ENCODE measurements at regions not wholly inside any gene's neighbourhood (a gene's known extent, or its start where the extent isn't known, plus 50 kb on each side); places are given as distances from the start of the nearest gene placed in this dataset.
A peak's percentile ranks its signal among the peaks of the same experiment; 100 is the strongest.
"Not testable (repeated sequence)": the region's sequence is repeated elsewhere in the genome, so short reads cannot be mapped to it uniquely, and the experiment has no call there.

DNA sequence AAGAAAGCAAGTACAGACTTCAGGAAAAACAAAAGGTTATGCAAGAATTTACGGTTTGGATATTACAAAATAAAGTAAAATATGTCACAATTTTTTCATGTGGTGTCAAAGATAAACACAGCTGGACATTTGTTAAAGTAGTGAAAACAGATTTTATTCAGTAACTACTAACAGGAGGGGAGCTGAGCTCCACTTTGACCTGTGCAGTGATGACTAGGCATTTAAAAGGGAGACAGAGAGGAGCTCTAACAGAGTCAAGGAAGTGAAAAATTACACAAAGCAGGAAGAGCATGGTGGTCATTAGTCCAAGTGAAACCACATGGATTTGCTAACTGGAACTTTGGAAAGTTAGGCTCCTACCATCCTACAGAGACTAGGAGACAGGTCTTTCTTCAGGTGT lies 263.6 kb upstream of the PCSK5 start:
- DNase-seq, result no peak

- no peak for DNase-seq
Measured at GRCh38 chr9:75628952-75629351, 261.5 kb upstream of the PCSK5 start.

DNA sequence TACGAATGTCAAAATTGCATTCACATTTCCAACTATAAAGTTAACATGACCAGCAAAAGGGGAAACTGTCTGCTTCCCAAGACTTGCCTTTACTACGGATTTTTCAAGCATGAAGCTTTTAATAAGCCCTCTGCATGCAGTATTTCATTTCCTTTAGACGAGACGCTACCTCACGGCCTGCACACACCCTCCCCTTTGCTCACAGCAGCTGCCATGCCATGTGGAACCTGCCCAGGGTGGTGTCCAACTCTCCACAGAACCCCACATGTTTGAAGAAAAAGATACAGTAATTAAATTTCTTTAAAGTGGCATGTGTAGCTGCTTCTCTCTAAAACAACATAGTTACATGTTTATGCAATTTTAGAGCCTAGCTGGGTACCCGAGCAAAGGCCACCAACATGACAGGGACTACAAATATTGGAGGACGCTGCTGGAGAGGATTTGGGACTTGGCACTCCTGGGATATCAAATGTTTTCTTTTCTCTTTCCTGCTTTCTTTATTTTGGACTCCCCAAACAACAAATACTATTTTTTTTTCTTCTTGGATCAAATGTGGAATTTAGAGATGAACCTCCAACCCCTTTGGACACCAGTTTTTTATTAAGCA lies 256.9 kb upstream of the PCSK5 start:
- DNase-seq, result no peak

- DNase-seq, result no peak
Measured at GRCh38 chr9:75636427-75637045, 253.9 kb upstream of the PCSK5 start.

- DNase-seq, result no peak
Measured at GRCh38 chr9:75639971-75640610, 250.4 kb upstream of the PCSK5 start.

GRCh38 chr9:75642522-75642921 lies 248.0 kb upstream of the PCSK5 start:
- no peak for DNase-seq

DNA sequence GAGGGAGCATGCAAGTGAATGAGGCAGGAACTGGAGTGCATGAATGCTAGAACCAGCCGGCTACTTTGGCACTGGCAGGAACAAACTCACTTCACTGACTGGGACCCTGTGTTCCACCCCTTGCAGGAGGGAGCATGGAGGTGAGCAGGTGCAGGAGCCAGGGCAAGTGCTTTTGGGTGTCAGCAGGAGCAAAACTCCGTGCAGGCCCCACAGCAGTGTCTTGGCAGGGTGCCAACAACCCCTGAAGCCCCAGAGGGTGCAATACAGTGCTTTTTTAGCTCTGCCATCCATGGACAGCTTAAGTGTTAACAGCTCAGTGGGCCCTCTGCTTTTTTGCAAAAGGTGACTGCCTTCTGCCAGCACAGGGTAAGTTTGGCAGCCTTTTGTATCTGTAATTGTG lies 245.8 kb upstream of the PCSK5 start:
- DNase-seq, result peak in 2 of 3 experiments; percentile 7 to 24

DNA sequence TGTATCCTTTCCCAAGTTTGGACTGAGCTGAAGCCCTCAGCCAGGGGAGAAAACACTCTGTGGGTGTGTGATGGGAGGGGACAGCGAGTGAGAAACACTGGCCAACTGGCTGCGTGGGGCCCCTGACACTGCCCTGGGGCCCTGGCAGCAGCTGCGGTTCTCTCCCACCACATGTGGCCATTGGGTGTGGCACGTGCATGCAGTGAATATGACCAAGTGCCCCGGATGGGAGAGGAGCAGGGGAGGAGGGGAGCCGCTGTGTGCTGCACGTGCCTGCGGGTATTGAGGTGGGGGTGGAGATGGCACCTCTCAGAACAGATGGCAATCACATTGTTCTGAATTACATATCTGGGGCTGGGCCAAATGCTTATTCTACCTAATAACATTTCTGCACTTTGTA lies 242.4 kb upstream of the PCSK5 start:
- no peak for DNase-seq

GRCh38 chr9:75649060-75649459 lies 241.4 kb upstream of the PCSK5 start:
- peak in 1 of 3 experiments; percentile 7 for DNase-seq

DNA sequence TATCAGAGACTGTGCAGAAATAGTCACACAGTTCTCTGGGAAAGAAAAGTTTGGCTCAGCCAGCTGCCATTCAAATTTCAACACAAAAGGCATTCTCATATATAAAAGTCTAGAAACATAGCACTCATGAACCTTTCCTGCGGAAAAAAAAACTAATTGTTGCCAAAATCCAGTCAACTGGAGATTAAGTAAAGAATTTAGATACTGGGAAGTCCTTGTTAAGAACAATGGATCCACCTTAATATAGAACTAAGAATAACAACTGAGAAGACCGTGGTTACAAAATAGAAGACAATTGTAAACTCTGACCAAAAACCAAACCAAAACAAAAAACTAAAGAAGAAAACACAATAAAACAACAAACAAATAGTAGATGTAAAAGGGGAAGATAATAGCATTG lies 238.8 kb upstream of the PCSK5 start:
- DNase-seq, result no peak

DNA sequence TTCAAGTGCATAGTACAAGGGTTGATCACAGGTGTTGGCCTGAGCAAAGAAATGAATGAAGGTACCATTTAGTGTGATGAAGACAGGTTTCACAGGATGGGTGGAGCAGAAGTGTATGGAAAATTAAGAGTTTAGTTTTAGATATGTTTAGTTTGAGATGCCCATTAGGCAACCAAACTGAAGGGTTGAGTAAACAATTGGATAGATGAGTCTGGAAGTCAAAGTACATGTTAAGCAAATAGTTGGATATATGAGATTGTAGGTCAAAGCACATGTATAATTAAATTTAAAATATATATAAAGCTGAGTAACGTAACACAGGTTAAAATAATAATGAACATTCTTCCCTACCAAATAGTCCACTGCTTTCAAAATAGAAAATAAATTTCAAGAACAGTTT lies 237.1 kb upstream of the PCSK5 start:
- DNase-seq, result no peak

GRCh38 chr9:75653750-75654149 lies 236.7 kb upstream of the PCSK5 start:
- no peak for DNase-seq

DNA sequence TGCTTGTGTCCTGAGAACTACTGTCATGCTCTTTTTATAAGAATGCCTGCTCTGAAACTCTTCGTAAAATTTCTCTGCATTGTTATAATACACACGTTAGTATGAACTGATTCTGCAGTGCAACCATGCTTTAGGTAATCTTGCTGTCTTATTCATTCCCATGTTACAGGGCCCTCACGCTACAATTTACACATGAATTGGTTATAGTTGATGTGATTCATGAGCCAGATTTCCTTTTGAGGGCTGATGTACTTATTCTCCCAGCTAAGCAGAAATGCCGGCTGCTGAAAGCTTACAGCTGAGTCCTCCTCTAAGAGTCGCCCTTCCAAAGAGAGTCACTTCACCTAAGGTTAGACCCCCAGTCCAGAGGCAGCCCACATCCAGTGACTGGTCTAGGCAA lies 233.5 kb upstream of the PCSK5 start:
- no peak for DNase-seq

GRCh38 chr9:75658301-75658905 lies 232.1 kb upstream of the PCSK5 start:
- no peak for DNase-seq

DNA sequence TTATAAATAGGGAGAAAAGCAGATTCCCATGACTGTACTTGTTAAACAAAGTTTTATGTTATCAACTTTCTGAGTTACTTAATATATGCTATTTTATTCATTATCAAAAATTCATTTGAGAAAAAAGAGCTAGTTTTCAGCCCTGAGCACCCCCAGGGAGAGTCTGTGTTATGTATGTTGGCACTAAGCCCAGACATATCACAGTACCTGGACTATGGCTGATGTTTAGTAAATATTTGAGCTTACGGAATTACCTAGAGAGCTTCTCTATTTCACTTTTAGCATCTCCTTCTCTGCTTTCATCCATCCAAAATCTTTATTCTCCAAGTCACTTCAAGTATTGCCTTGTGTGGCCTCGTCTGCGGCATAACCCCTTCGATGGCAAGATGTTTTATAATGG lies 225.9 kb upstream of the PCSK5 start:
- peak in 2 of 3 experiments; percentile 10 to 20 for DNase-seq

DNA sequence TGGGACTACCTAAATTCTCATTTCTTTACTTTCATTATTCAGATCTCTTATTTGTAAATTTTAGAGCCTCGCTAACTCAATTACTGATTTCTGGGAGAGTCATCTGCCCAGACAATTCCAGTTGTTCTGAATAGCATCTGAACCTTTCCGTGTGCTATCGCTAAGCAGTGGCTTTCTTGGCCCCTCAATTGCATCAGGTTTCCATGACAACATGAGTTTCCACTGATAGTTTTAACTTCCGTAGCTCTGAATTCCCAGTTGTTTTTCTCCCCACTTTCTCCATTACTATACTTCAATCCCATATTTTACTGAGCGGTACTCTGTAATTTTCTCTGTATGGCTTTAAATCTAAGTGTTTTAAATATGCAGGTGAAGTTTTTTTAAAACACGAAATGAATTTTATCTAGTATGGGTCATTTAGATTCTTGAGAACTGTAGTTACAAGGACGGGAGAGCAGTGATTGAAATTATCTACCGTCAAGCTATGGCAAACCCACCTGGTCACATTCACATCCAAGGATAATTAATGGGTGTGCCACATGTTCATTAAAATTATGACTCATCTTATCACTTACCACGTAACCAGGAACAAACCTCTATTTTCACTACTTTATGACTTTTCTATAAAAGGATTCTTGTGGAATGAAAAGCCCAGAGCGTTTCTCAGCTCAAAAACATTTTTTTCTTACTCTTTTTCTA lies 223.5 kb upstream of the PCSK5 start:
- peak in 1 of 3 experiments; percentile 7 for DNase-seq

- peak in 1 of 3 experiments; percentile 66 for DNase-seq
Measured at GRCh38 chr9:75669721-75670120, 220.8 kb upstream of the PCSK5 start.

GRCh38 chr9:75671354-75671753 lies 219.1 kb upstream of the PCSK5 start:
- no peak for DNase-seq

DNA sequence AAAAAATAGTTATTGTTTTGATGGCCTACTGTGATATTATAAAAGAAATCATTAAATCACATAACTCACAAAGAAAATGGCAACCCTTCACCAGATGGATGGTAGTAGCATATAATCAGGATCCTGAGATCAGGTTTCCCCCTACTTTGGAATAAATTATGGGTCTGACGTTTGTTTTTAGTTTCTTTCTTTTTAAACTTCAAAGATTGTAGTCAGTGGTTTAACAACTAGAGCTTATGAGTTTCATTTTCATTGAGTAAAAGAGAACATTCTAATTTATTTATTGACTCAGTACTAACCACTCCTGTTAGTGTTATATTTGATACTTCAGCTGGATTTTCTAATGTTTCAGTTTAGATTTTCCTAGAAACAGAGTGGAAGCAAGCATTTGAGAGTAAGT lies 218.0 kb upstream of the PCSK5 start:
- no peak for DNase-seq

GRCh38 chr9:75683591-75683990 lies 206.9 kb upstream of the PCSK5 start:
- DNase-seq, result no peak

- no peak for DNase-seq
Measured at GRCh38 chr9:75685062-75685461, 205.4 kb upstream of the PCSK5 start.

GRCh38 chr9:75687359-75687953 lies 203.0 kb upstream of the PCSK5 start:
- no peak for DNase-seq

DNA sequence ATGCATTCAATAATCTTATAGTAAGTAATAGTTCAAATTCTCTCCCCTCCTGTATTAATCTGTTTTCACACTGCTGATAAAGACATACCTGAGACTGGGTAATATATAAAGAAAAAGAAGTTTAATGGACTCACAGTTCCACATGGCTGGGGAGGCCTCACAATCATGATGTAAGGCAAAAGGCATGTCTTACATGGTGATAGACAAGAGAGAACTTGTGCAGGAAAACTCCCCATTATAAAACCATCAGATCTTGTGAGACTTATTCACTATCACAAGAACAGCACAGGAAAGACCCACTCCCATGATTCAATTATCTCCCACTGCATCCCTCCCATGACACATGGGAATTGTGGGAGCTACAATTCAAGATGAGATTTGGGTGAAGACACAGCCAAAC lies 199.9 kb upstream of the PCSK5 start:
- DNase-seq, result not testable (repeated sequence)

All from NCI-H1417 (cell line).